Thyroid gland (tissue), 4 donors: ENCODE measurements at regions not wholly inside any gene's neighbourhood (a gene's known extent, or its start where the extent isn't known, plus 50 kb on each side); places are given as distances from the start of the nearest gene placed in this dataset.

Experiments
- CTCF ChIP-seq, 6 experiments: fragments of 200-600 bp in 3 of 6; fragments of 450-650 bp in 3 of 6; sonication (generic) in 3 of 6; IDR thresholded peaks; one replicate each; pipeline ENCODE4 v1.5.1; 2016 to 2019; ENCODE audit warnings: antibody characterized with exemption in 6 of 6, mild to moderate bottlenecking in 2 of 6, inconsistent platforms in 1 of 6, moderate library complexity in 1 of 6
- POLR2A ChIP-seq, 2 donors: fragments of 450-650 bp; IDR thresholded peaks; one replicate each; pipeline ENCODE4 v1.6.1; 2017; ENCODE audit warnings: antibody characterized with exemption in 2 of 2, mild to moderate bottlenecking in 2 of 2, moderate library complexity in 1 of 2

- TF ChIP-seq POLR2A (IDR thresholded peaks at IDR 0.05) (no peak), CTCF (IDR thresholded peaks at IDR 0.05) (no peak)
Observed at GRCh38 chr22:49574881-49575702, 252.6 kb downstream of the BRD1 start.
